ENCODE measurements at regions not wholly inside any gene's neighbourhood (a gene's known extent, or its start where the extent isn't known, plus 50 kb on each side); places are given as distances from the start of the nearest gene placed in this dataset.

GRCh38 chr2:56465491-56465890, 281.7 kb downstream of the CCDC85A start:
- no peaks in the 10 kb centered on the region for H3K4me1 ChIP-seq (ENCODE audit: insufficient read depth, low read length)
- ATAC-seq (no peak), DNase-seq (ENCODE audit: low spot score) (no peak), FAIRE-seq (no peak)
- POLR2A ChIA-PET: no interaction called here
- H3K79me2 ChIP-seq (ENCODE audit: insufficient read depth, low read length): no peaks in the 10 kb centered on the region
- in situ Hi-C loops (cut with HindIII; ENCODE audit: extremely low pct_ligation_motif_present, low pct_unique_long_range_greater_than_20kb): no loop called here
- no peak overlapping the region for H2AFZ ChIP-seq (ENCODE audit: low read length)
- no TSS peak for BruUV-seq (replicated peaks)
- no peak overlapping the region for H3K4me2 ChIP-seq (ENCODE audit: low read depth, low read length)
- CTCF ChIA-PET (ENCODE audit: low intra/inter-chr PET ratio, low total read pairs): no interaction called here
- peaks cover 34% of the 10 kb centered on the region; the same call in 1 of the 2 replicates for H3K9me3 ChIP-seq (ENCODE audit: low read length)
- no peak overlapping the region for H3K4me3 ChIP-seq (replicated peaks in 1 of 3; ENCODE audit: insufficient read depth in 1 of 3, low read depth in 2 of 3, low read length in 3 of 3)
- H3K9ac ChIP-seq (ENCODE audit: insufficient read depth, low read depth, low read length): no peak overlapping the region
- no peaks in the 10 kb centered on the region for H3K36me3 ChIP-seq (replicated peaks in 1 of 2; ENCODE audit: control insufficient read depth in 1 of 2, insufficient read depth in 2 of 2, low read length in 2 of 2)
- intact Hi-C loops (cut with micrococcal nuclease; ENCODE audit: unreplicated experiment): no loop called here
- TF ChIP-seq ZNF577 (CRISPR knock-in tag; IDR thresholded peaks at IDR 0.05; ENCODE audit: borderline replicate concordance, low read depth) (no peak), BCL6 (CRISPR knock-in tag; IDR thresholded peaks at IDR 0.05) (no peak), ZNF839 (CRISPR knock-in tag; IDR thresholded peaks at IDR 0.05; ENCODE audit: borderline replicate concordance) (no peak), MYNN (CRISPR knock-in tag; IDR thresholded peaks at IDR 0.05; ENCODE audit: low read depth) (no peak), ZNF513 (CRISPR knock-in tag; conservative IDR thresholded peaks at IDR 0.05) (no peak), CBFB (CRISPR knock-in tag; IDR thresholded peaks at IDR 0.05) (no peak), ZNF672 (CRISPR knock-in tag; IDR thresholded peaks at IDR 0.05) (no peak), ZGPAT (CRISPR knock-in tag; IDR thresholded peaks at IDR 0.05) (no peak), PAXIP1 (CRISPR knock-in tag; conservative IDR thresholded peaks at IDR 0.05) (no peak), HMGXB4 (CRISPR knock-in tag; IDR thresholded peaks at IDR 0.05; ENCODE audit: borderline replicate concordance in 1 of 2, low read depth in 1 of 2) (no peak), HBP1 (CRISPR knock-in tag; IDR thresholded peaks at IDR 0.05; ENCODE audit: low read depth) (no peak), RXRA (CRISPR knock-in tag; IDR thresholded peaks at IDR 0.05) (no peak), ZNF879 (CRISPR knock-in tag; IDR thresholded peaks at IDR 0.05) (no peak), EZH2 (conservative IDR thresholded peaks at IDR 0.05; ENCODE audit: low read depth, low read length) (no peak), SRY (CRISPR knock-in tag; IDR thresholded peaks at IDR 0.05) (no peak)
- no peaks in the 10 kb centered on the region for H3K27me3 ChIP-seq (ENCODE audit: control insufficient read depth in 1 of 2, insufficient read depth in 2 of 2, low read length in 2 of 2)
- H3K27ac ChIP-seq (ENCODE audit: extremely low read length, insufficient read depth, low read length): no peak overlapping the region
- H4K20me1 ChIP-seq (ENCODE audit: insufficient read depth, low read length): no peaks in the 10 kb centered on the region
